ENCODE measurements at regions not wholly inside any gene's neighbourhood (a gene's known extent, or its start where the extent isn't known, plus 50 kb on each side); places are given as distances from the start of the nearest gene placed in this dataset.

- no peak for TF ChIP-seq CTCF (conservative IDR thresholded peaks at IDR 0.05)
- no peak for TF ChIP-seq ZFX (IDR thresholded peaks at IDR 0.05)
These were observed 387.1 kb downstream of the IPMK start for GRCh38 chr10:57880446-57881227.
